Activated T-helper 1 cell treated with anti-CD3 and anti-CD28 coated beads, Interleukin-12 subunit alpha, Interleukin-12 subunit beta, Interleukin-2, Interleukin-4 antibody, amounts not matched to agents 30 ng/mL and 10 ng/mL and 1 ng/mL, durations not matched to agents 14 hours and 24 hours and 36 hours (primary cell): ENCODE measurements at regions not wholly inside any gene's neighbourhood (a gene's known extent, or its start where the extent isn't known, plus 50 kb on each side); places are given as distances from the start of the nearest gene placed in this dataset.

Experiments used
- DNase-seq: peaks from one replicate; pipeline ENCODE4 v3.0.0; 2021; ENCODE audit warnings: low spot score
- H3K27ac Mint-ChIP-seq: one replicate; pipeline ENCODE4 v1.8.0; 2021; ENCODE audit warnings: mild to moderate bottlenecking, mixed read lengths
- H3K27me3 Mint-ChIP-seq: one replicate; pipeline ENCODE4 v1.8.0; 2022; ENCODE audit warnings: mild to moderate bottlenecking, moderate library complexity, mixed read lengths; ENCODE audit not compliant: insufficient read depth
- H3K36me3 Mint-ChIP-seq: one replicate; pipeline ENCODE4 v1.8.0; 2021; ENCODE audit warnings: low read depth, mixed read lengths
- H3K4me1 Mint-ChIP-seq: one replicate; pipeline ENCODE4 v1.8.0; 2021; ENCODE audit warnings: low read depth, mixed read lengths
- H3K4me3 Mint-ChIP-seq: one replicate; pipeline ENCODE4 v1.8.0; 2021; ENCODE audit warnings: mild to moderate bottlenecking, moderate library complexity, mixed read lengths
- H3K9me3 Mint-ChIP-seq: one replicate; pipeline ENCODE4 v1.8.0; 2021; ENCODE audit warnings: mixed read lengths
- intact Hi-C: fragments of 100-400 bp; cut with micrococcal nuclease; formaldehyde crosslinking; loops from one replicate; pipeline ENCODE4 v1.15.1; 2024

- intact Hi-C loops, result no loop called here
- Mint-ChIP-seq H3K4me3 (no peak overlapping the region), H3K4me1 (no peaks in the 10 kb centered on the region), H3K36me3 (no peaks in the 10 kb centered on the region), H3K9me3 (no peaks in the 10 kb centered on the region), H3K27me3 (no peaks in the 10 kb centered on the region), H3K27ac (no peak overlapping the region)
- DNase-seq, result no peak
These were observed 295.0 kb downstream of the TGFB2 start for GRCh38 chr1:218640173-218640572.

GRCh38 chr1:218642033-218642948 lies 297.2 kb downstream of the TGFB2 start:
- no peak overlapping the region for H3K4me3 Mint-ChIP-seq
- intact Hi-C loops, result no loop called here
- no peak overlapping the region for H3K27ac Mint-ChIP-seq

GRCh38 chr1:218643281-218643680 lies 298.1 kb downstream of the TGFB2 start:
- Mint-ChIP-seq H3K27ac (no peak overlapping the region), H3K9me3 (no peaks in the 10 kb centered on the region), H3K36me3 (no peaks in the 10 kb centered on the region), H3K4me3 (no peak overlapping the region), H3K4me1 (no peaks in the 10 kb centered on the region), H3K27me3 (no peaks in the 10 kb centered on the region)
- no peak for DNase-seq
- intact Hi-C loops, result no loop called here

More at GRCh38 chr1:218642033-218642948, 297.2 kb downstream of the TGFB2 start:
- H3K4me1 Mint-ChIP-seq, result no peaks in the 10 kb centered on the region
- DNase-seq, result no peak
- no peaks in the 10 kb centered on the region for H3K27me3 Mint-ChIP-seq
- H3K36me3 Mint-ChIP-seq, result no peaks in the 10 kb centered on the region
- no peaks in the 10 kb centered on the region for H3K9me3 Mint-ChIP-seq

GRCh38 chr1:218643926-218644325 lies 298.8 kb downstream of the TGFB2 start:
- Mint-ChIP-seq H3K9me3 (no peaks in the 10 kb centered on the region), H3K4me3 (no peak overlapping the region), H3K27me3 (no peaks in the 10 kb centered on the region), H3K4me1 (no peaks in the 10 kb centered on the region), H3K27ac (no peak overlapping the region), H3K36me3 (no peaks in the 10 kb centered on the region)
- intact Hi-C loops, result no loop called here
- DNase-seq, result no peak

- Mint-ChIP-seq H3K36me3 (no peaks in the 10 kb centered on the region), H3K4me3 (no peak overlapping the region), H3K27me3 (no peaks in the 10 kb centered on the region), H3K27ac (no peak overlapping the region), H3K9me3 (no peaks in the 10 kb centered on the region), H3K4me1 (no peaks in the 10 kb centered on the region)
- intact Hi-C loops, result no loop called here
- DNase-seq, result no peak
These were observed 301.2 kb downstream of the TGFB2 start for GRCh38 chr1:218646288-218646687.

- H3K27ac Mint-ChIP-seq, result no peak overlapping the region
- intact Hi-C loops, result no loop called here
- H3K27me3 Mint-ChIP-seq, result no peaks in the 10 kb centered on the region
- H3K9me3 Mint-ChIP-seq, result no peaks in the 10 kb centered on the region
- no peaks in the 10 kb centered on the region for H3K4me1 Mint-ChIP-seq
- no peak overlapping the region for H3K4me3 Mint-ChIP-seq
- no peak for DNase-seq
- no peaks in the 10 kb centered on the region for H3K36me3 Mint-ChIP-seq
These were observed 311.3 kb downstream of the TGFB2 start for GRCh38 chr1:218656301-218657037.

- DNase-seq, result no peak
- no peaks in the 10 kb centered on the region for H3K9me3 Mint-ChIP-seq
- intact Hi-C loops, result no loop called here
- H3K27ac Mint-ChIP-seq, result no peak overlapping the region
- H3K36me3 Mint-ChIP-seq, result no peaks in the 10 kb centered on the region
- H3K27me3 Mint-ChIP-seq, result no peaks in the 10 kb centered on the region
- H3K4me3 Mint-ChIP-seq, result no peak overlapping the region
- no peaks in the 10 kb centered on the region for H3K4me1 Mint-ChIP-seq
These were observed 313.1 kb downstream of the TGFB2 start for GRCh38 chr1:218658269-218658668.

- H3K4me3 Mint-ChIP-seq, result no peak overlapping the region
- no peaks in the 10 kb centered on the region for H3K27me3 Mint-ChIP-seq
- intact Hi-C loops, result no loop called here
- H3K4me1 Mint-ChIP-seq, result no peaks in the 10 kb centered on the region
- no peaks in the 10 kb centered on the region for H3K9me3 Mint-ChIP-seq
- H3K36me3 Mint-ChIP-seq, result no peaks in the 10 kb centered on the region
- DNase-seq, result no peak
- H3K27ac Mint-ChIP-seq, result no peak overlapping the region
These were observed 313.8 kb downstream of the TGFB2 start for GRCh38 chr1:218658899-218659298.

- Mint-ChIP-seq H3K36me3 (no peaks in the 10 kb centered on the region), H3K27ac (no peak overlapping the region), H3K4me3 (no peak overlapping the region), H3K4me1 (no peaks in the 10 kb centered on the region), H3K27me3 (no peaks in the 10 kb centered on the region), H3K9me3 (no peaks in the 10 kb centered on the region)
- intact Hi-C loops, result no loop called here
- DNase-seq, result no peak
These were observed 315.0 kb downstream of the TGFB2 start for GRCh38 chr1:218659911-218660677.

- Mint-ChIP-seq H3K27me3 (no peaks in the 10 kb centered on the region), H3K4me1 (no peaks in the 10 kb centered on the region), H3K27ac (no peak overlapping the region), H3K9me3 (no peaks in the 10 kb centered on the region), H3K4me3 (no peak overlapping the region), H3K36me3 (no peaks in the 10 kb centered on the region)
- DNase-seq, result no peak
- intact Hi-C loops, result no loop called here
These were observed 315.5 kb downstream of the TGFB2 start for GRCh38 chr1:218660678-218661053.

GRCh38 chr1:218661411-218661810 lies 316.3 kb downstream of the TGFB2 start:
- intact Hi-C loops, result no loop called here
- Mint-ChIP-seq H3K27ac (no peak overlapping the region), H3K9me3 (no peaks in the 10 kb centered on the region), H3K4me3 (no peak overlapping the region), H3K36me3 (no peaks in the 10 kb centered on the region), H3K4me1 (no peaks in the 10 kb centered on the region), H3K27me3 (no peaks in the 10 kb centered on the region)
- no peak for DNase-seq

GRCh38 chr1:218664385-218665170 lies 319.4 kb downstream of the TGFB2 start:
- Mint-ChIP-seq H3K9me3 (no peaks in the 10 kb centered on the region), H3K36me3 (no peaks in the 10 kb centered on the region), H3K4me3 (no peak overlapping the region), H3K4me1 (no peaks in the 10 kb centered on the region), H3K27ac (no peak overlapping the region), H3K27me3 (no peaks in the 10 kb centered on the region)
- DNase-seq, result no peak
- intact Hi-C loops, result no loop called here
